VCaP (cell line): ENCODE measurements at regions not wholly inside any gene's neighbourhood (a gene's known extent, or its start where the extent isn't known, plus 50 kb on each side); places are given as distances from the start of the nearest gene placed in this dataset.
"Not testable (repeated sequence)": the region's sequence is repeated elsewhere in the genome, so short reads cannot be mapped to it uniquely, and the experiment has no call there.

Source experiments
- H3K27ac ChIP-seq: fragments of 450-650 bp; 2 replicates; pipeline ENCODE4 v1.5.1; 2017
- TF ChIP-seq, protein P1 (sequence below): fragments of 450-650 bp; conservative IDR thresholded peaks from 2 replicates; pipeline ENCODE4 v1.5.1; 2017; ENCODE audit warnings: mild to moderate bottlenecking, moderate library complexity

- no peak overlapping the region for H3K27ac ChIP-seq
- TF ChIP-seq, protein P1, sequence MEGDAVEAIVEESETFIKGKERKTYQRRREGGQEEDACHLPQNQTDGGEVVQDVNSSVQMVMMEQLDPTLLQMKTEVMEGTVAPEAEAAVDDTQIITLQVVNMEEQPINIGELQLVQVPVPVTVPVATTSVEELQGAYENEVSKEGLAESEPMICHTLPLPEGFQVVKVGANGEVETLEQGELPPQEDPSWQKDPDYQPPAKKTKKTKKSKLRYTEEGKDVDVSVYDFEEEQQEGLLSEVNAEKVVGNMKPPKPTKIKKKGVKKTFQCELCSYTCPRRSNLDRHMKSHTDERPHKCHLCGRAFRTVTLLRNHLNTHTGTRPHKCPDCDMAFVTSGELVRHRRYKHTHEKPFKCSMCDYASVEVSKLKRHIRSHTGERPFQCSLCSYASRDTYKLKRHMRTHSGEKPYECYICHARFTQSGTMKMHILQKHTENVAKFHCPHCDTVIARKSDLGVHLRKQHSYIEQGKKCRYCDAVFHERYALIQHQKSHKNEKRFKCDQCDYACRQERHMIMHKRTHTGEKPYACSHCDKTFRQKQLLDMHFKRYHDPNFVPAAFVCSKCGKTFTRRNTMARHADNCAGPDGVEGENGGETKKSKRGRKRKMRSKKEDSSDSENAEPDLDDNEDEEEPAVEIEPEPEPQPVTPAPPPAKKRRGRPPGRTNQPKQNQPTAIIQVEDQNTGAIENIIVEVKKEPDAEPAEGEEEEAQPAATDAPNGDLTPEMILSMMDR = no peak
These were observed 152.4 kb downstream of the LEPR start for GRCh38 chr1:65572701-65573421.

GRCh38 chr1:65577278-65577677 lies 156.8 kb downstream of the LEPR start:
- TF ChIP-seq, protein P1 = no peak

DNA sequence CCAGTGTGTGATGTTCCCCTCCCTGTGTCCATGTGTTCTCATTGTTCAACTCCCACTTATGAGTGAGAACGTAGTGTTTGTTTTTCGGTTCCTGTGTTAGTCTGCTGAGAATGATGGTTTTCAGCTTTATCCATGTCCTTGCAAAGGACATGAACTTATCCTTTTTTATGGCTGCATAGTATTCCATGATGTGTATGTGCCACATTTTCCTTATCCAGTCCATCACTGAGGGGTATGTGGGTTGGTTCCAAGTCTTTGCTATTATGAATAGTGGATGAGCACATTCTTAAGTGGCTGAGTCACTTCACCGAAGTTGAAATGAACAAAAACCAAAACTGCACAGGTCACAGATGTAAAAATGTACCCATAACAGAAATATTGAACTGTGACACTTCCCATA lies 157.5 kb downstream of the LEPR start:
- H3K27ac ChIP-seq = not testable (repeated sequence)

More at GRCh38 chr1:65577278-65577677, 156.8 kb downstream of the LEPR start:
- no peak overlapping the region for H3K27ac ChIP-seq

DNA sequence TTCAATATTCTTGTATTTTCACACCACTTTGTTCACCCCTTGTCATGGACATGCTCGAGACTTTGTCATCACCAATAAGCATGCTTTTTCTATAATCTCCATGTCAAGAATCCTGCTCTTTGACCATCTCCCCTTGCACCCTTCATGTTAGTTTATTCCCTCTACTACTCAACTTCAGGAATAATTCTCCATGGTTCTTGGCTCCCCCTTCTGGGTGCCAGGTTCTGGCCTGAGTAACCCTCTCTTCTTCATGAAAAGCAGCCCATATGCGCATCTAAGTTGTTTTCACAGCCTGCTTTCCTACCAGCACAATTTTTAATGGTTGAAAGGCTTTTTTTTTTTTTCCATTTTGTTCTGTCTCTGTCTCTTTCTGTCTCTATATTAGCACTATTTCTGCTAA lies 160.7 kb downstream of the LEPR start:
- no peak overlapping the region for H3K27ac ChIP-seq
- TF ChIP-seq, protein P1 = no peak; the same call in 1 of the 2 replicates

DNA sequence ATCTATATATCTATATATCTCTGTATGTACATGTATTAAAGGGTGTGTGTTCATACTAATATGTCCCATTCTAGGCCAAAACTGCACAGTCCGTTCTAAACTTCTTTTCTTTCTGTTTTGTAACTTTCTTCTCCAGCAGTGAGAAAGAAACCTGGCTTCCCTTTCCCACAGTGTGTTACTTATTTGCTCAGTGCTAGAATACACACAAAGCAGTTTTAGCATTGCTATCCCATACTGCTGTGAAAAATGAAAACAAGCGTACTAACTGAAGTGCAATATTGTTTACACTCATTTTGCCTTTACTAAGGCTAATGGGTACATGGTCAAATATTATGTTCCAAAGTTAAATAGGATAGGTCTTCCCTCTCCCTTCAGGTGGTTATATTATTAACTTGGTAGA lies 163.9 kb downstream of the LEPR start:
- no peak overlapping the region for H3K27ac ChIP-seq
- TF ChIP-seq, protein P1 = no peak

- TF ChIP-seq, protein P1 = no peak
- H3K27ac ChIP-seq = no peak overlapping the region
These were observed 169.8 kb downstream of the LEPR start for GRCh38 chr1:65590279-65590678.

DNA sequence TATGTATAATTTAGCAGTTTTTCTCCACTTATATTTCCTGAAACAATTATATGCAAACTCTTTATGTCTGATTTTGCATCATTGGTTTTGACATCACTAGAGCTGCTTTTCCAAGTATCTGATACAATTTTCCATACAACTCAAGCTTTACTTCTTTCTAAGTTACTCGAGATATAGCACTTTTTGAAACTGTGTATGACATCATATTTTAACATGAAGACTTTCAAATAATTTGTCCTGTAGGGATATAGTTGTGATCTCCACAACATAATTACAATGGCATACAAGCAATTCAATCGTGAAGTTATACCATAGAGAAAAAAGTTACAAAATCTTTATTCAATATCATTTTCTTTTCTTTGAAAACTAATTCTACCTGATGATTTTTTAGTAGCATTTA lies 173.0 kb downstream of the LEPR start:
- no peak overlapping the region for H3K27ac ChIP-seq
- TF ChIP-seq, protein P1 = no peak

DNA sequence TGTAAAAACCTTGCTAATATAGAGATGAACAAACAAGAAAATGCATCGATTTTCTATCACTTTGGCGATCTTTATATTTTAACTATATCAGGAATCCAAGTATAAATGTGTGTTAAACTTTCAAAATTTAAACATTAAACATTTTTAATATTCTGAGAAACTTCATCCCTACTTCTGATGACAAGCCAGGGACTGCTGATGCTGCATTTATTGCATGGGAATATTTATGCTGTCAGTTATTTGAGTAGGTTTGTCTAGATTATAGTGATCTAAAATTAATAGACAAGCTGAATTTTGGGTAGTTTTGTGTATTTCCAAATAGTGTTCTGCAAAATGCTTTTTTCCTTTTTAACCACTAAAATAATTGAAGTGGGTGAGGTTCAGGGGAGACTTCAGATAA lies 175.3 kb downstream of the LEPR start:
- no peak overlapping the region for H3K27ac ChIP-seq
- TF ChIP-seq, protein P1 = no peak
